HG03135 (cell line): ENCODE measurements at regions not wholly inside any gene's neighbourhood (a gene's known extent, or its start where the extent isn't known, plus 50 kb on each side); places are given as distances from the start of the nearest gene placed in this dataset.

Experiments used
- ATAC-seq: cut with Tn5 transposase; IDR thresholded peaks from one replicate; pipeline ENCODE4 v1.9.1; 2021; ENCODE audit warnings: mild to moderate bottlenecking, moderate library complexity; ENCODE audit not compliant: unreplicated experiment

GRCh38 chr5:34582371-34582770 is 73.8 kb upstream of the RAI14 start:
- no peak for ATAC-seq

GRCh38 chr5:34583167-34583566 is 73.0 kb upstream of the RAI14 start:
- no peak for ATAC-seq

- ATAC-seq = no peak
Observed at GRCh38 chr5:34584165-34584564, 72.0 kb upstream of the RAI14 start.

- ATAC-seq = no peak
Observed at GRCh38 chr5:34585601-34586104, 70.5 kb upstream of the RAI14 start.

- no peak for ATAC-seq
Observed at GRCh38 chr5:34586117-34586885, 69.8 kb upstream of the RAI14 start.

GRCh38 chr5:34587355-34588241 is 68.5 kb upstream of the RAI14 start:
- ATAC-seq = no peak

- ATAC-seq = no peak
Observed at GRCh38 chr5:34589832-34590231, 66.3 kb upstream of the RAI14 start.

- ATAC-seq = no peak
Observed at GRCh38 chr5:34591723-34592122, 64.4 kb upstream of the RAI14 start.

- ATAC-seq = no peak
Observed at GRCh38 chr5:34597034-34598027, 58.8 kb upstream of the RAI14 start.

- no peak for ATAC-seq
Observed at GRCh38 chr5:34598177-34598794, 57.8 kb upstream of the RAI14 start.

- no peak for ATAC-seq
Observed at GRCh38 chr5:34599471-34600117, 56.5 kb upstream of the RAI14 start.

- no peak for ATAC-seq
Observed at GRCh38 chr5:34600118-34600493, 56.0 kb upstream of the RAI14 start.

- no peak for ATAC-seq
Observed at GRCh38 chr5:34603378-34603777, 52.8 kb upstream of the RAI14 start.

GRCh38 chr5:34604119-34604675 is 51.9 kb upstream of the RAI14 start:
- no peak for ATAC-seq

GRCh38 chr5:34606101-34606500 is 50.0 kb upstream of the RAI14 start:
- no peak for ATAC-seq
